HL-60 (cell line): ENCODE measurements at regions not wholly inside any gene's neighbourhood (a gene's known extent, or its start where the extent isn't known, plus 50 kb on each side); places are given as distances from the start of the nearest gene placed in this dataset.

Experiments
- DNase-seq, 2 experiments: peaks; one replicate each; pipeline ENCODE4 v3.0.0-alpha.2; 2010 to 2020; ENCODE audit warnings: low read depth in 1 of 2, low spot score in 1 of 2
- H3K27ac ChIP-seq: fragments of 250-450 bp; sonication (Bioruptor Pico); replicated peaks from 2 replicates; pipeline ENCODE4 v1.5.1; 2020; ENCODE audit warnings: mild to moderate bottlenecking, moderate library complexity
- H3K27me3 ChIP-seq: fragments of 250-450 bp; sonication (Bioruptor Pico); 2 replicates; pipeline ENCODE4 v1.5.1; 2021; ENCODE audit warnings: mild to moderate bottlenecking, moderate library complexity; ENCODE audit not compliant: insufficient read depth, poor library complexity, severe bottlenecking
- H3K4me3 ChIP-seq: replicated peaks from 2 replicates; pipeline ENCODE4 v1.5.1; 2011; ENCODE audit warnings: mild to moderate bottlenecking, control low read depth, low read length; ENCODE audit not compliant: insufficient read depth
- CTCF ChIP-seq: IDR thresholded peaks from one replicate; pipeline ENCODE4 v1.5.1; 2011; ENCODE audit warnings: low read length, control low read depth, inconsistent platforms; ENCODE audit not compliant: insufficient read depth
- GABPA ChIP-seq: IDR thresholded peaks from 2 replicates; pipeline ENCODE4 v1.6.1; 2012; ENCODE audit warnings: low read depth
- POLR2AphosphoS5 ChIP-seq: IDR thresholded peaks from 2 replicates; pipeline ENCODE4 v1.6.1; 2012; ENCODE audit warnings: low read depth
- REST ChIP-seq: IDR thresholded peaks from 2 replicates; pipeline ENCODE4 v1.6.1; 2012; ENCODE audit warnings: low read depth; ENCODE audit not compliant: insufficient replicate concordance
- SPI1 ChIP-seq: IDR thresholded peaks from 2 replicates; pipeline ENCODE4 v1.6.1; 2012; ENCODE audit warnings: low read depth, mild to moderate bottlenecking, borderline replicate concordance

- H3K27me3 ChIP-seq: peaks cover 7% of the 10 kb centered on the region
- H3K4me3 ChIP-seq: no peak overlapping the region
- no peak for DNase-seq
- no peak overlapping the region for H3K27ac ChIP-seq
- TF ChIP-seq SPI1 (no peak), POLR2AphosphoS5 (no peak), GABPA (no peak), CTCF (no peak), REST (no peak)
Observed at GRCh38 chr6:40948570-40948969, 90.5 kb downstream of the UNC5CL start.

GRCh38 chr6:40947876-40948526, 91.0 kb downstream of the UNC5CL start:
- no peak overlapping the region for H3K4me3 ChIP-seq
- H3K27ac ChIP-seq: no peak overlapping the region
- TF ChIP-seq SPI1 (no peak), GABPA (no peak), CTCF (no peak), REST (no peak), POLR2AphosphoS5 (no peak)
- peaks cover 8% of the 10 kb centered on the region for H3K27me3 ChIP-seq
- no peak for DNase-seq

- Histone ChIP-seq H3K27me3 (peaks cover 14% of the 10 kb centered on the region), H3K27ac (no peak overlapping the region), H3K4me3 (no peak overlapping the region)
- no peak for DNase-seq
- TF ChIP-seq POLR2AphosphoS5: no peak
- no peak for TF ChIP-seq GABPA
- TF ChIP-seq CTCF: no peak
- no peak for TF ChIP-seq REST
- no peak for TF ChIP-seq SPI1
Observed at GRCh38 chr6:40946738-40947301, 92.2 kb downstream of the UNC5CL start.
